Liver (tissue), 3 donors: ENCODE measurements at regions not wholly inside any gene's neighbourhood (a gene's known extent, or its start where the extent isn't known, plus 50 kb on each side); places are given as distances from the start of the nearest gene placed in this dataset.

ENCODE experiments used
- CTCF ChIP-seq: fragments of 150-350 bp; IDR thresholded peaks from 2 replicates; pipeline ENCODE4 v1.5.1; 2017; ENCODE audit warnings: improper control_type of control experiment, low read depth, low read length; ENCODE audit not compliant: missing input control
- EGR1 ChIP-seq, 2 donors: IDR thresholded peaks; 2 replicates each; pipeline ENCODE4 v1.6.1; 2016 to 2018; ENCODE audit warnings: antibody characterized with exemption in 2 of 2, low read depth in 2 of 2
- JUND ChIP-seq, 2 donors: IDR thresholded peaks; 2 replicates each; pipeline ENCODE4 v1.6.1; 2016; ENCODE audit warnings: antibody characterized with exemption in 2 of 2
- NR2F2 ChIP-seq: IDR thresholded peaks from 2 replicates; pipeline ENCODE4 v1.6.1; 2016; ENCODE audit warnings: antibody characterized with exemption
- RAD21 ChIP-seq, 2 donors: IDR thresholded peaks; 2 replicates each; pipeline ENCODE4 v1.6.1; 2016; ENCODE audit warnings: antibody characterized with exemption in 2 of 2, mild to moderate bottlenecking in 2 of 2
- YY1 ChIP-seq: IDR thresholded peaks from 2 replicates; pipeline ENCODE4 v1.6.1; 2016; ENCODE audit warnings: antibody characterized with exemption, mild to moderate bottlenecking
- TF ChIP-seq, protein P1 (sequence below): IDR thresholded peaks from 2 replicates; pipeline ENCODE4 v1.6.1; 2016; ENCODE audit warnings: antibody characterized with exemption, mild to moderate bottlenecking
- TF ChIP-seq, protein P2 (sequence below): IDR thresholded peaks from 2 replicates; pipeline ENCODE4 v1.6.1; 2016; ENCODE audit warnings: antibody characterized with exemption
- donor health status: healthy.
- donor health status: healthy.

DNA sequence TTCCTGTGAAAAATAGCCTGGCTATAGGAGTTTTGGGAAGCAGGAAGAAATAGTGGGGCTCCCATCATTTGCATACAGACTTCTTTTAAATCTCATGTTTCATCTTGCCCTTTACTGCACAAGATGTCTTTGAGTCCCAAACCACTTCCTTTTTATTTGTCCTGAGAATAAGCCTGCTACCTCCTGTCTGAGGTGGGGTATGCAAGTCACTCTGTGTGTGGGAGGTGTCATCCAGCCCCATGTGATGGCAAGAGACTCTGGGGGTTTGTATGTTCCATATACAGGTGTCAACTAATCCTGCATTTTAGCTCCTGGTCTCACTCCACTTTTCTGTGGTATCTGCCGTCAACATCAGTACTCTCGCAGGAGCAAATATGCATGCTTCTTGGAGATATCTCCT is 102.0 kb downstream of the OTOL1 start:
- TF ChIP-seq YY1 (no peak), NR2F2 (no peak), CTCF (no peak), JUND (IDR thresholded peaks at IDR 0.05) (no peak), RAD21 (IDR thresholded peaks at IDR 0.05) (no peak), EGR1 (IDR thresholded peaks at IDR 0.05; ENCODE audit: low read depth in 2 of 2) (no peak)
- TF ChIP-seq, protein P1, sequence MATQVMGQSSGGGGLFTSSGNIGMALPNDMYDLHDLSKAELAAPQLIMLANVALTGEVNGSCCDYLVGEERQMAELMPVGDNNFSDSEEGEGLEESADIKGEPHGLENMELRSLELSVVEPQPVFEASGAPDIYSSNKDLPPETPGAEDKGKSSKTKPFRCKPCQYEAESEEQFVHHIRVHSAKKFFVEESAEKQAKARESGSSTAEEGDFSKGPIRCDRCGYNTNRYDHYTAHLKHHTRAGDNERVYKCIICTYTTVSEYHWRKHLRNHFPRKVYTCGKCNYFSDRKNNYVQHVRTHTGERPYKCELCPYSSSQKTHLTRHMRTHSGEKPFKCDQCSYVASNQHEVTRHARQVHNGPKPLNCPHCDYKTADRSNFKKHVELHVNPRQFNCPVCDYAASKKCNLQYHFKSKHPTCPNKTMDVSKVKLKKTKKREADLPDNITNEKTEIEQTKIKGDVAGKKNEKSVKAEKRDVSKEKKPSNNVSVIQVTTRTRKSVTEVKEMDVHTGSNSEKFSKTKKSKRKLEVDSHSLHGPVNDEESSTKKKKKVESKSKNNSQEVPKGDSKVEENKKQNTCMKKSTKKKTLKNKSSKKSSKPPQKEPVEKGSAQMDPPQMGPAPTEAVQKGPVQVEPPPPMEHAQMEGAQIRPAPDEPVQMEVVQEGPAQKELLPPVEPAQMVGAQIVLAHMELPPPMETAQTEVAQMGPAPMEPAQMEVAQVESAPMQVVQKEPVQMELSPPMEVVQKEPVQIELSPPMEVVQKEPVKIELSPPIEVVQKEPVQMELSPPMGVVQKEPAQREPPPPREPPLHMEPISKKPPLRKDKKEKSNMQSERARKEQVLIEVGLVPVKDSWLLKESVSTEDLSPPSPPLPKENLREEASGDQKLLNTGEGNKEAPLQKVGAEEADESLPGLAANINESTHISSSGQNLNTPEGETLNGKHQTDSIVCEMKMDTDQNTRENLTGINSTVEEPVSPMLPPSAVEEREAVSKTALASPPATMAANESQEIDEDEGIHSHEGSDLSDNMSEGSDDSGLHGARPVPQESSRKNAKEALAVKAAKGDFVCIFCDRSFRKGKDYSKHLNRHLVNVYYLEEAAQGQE, result no peak
- TF ChIP-seq, protein P2, sequence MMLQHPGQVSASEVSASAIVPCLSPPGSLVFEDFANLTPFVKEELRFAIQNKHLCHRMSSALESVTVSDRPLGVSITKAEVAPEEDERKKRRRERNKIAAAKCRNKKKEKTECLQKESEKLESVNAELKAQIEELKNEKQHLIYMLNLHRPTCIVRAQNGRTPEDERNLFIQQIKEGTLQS, result no peak
